ENCODE measurements at regions not wholly inside any gene's neighbourhood (a gene's known extent, or its start where the extent isn't known, plus 50 kb on each side); places are given as distances from the start of the nearest gene placed in this dataset.
"Not testable (repeated sequence)": the region's sequence is repeated elsewhere in the genome, so short reads cannot be mapped to it uniquely, and the experiment has no call there.

DNA sequence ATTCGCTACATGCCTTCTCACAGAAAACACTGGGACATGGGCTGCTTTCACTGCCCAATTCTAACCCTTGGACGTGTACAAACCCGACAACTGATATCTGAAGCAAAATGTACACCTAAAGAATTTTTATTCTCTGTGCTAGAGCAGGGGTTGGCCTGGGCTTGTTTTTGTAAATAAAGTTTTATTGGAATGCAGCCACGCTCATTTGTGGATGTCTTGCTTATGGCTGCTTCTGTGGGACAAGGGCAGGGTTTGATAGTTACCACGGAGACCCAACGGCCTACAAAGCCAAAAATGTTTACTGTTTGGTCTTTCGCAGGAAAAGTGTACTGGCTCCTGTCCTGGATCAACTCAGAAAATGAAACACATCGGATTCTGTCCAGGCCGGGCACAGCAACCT is 58.1 kb upstream of the APCDD1L start:
- H3K36me3 Mint-ChIP-seq: no peaks in the 10 kb centered on the region
- Histone ChIP-seq H3K79me2 (ENCODE audit: insufficient read depth, low read length) (no peaks in the 10 kb centered on the region), H3K4me1 (ENCODE audit: control insufficient read depth in 1 of 2, insufficient read depth in 2 of 2, low read length in 2 of 2) (no peaks in the 10 kb centered on the region), H3K27ac (ENCODE audit: low read depth in 1 of 2, low read length in 2 of 2) (no peak overlapping the region), H3K27me3 (ENCODE audit: control insufficient read depth in 2 of 2, insufficient read depth in 2 of 2, low read length in 2 of 2) (no peaks in the 10 kb centered on the region), H2AFZ (ENCODE audit: insufficient read depth, low read depth, low read length, poor library complexity, severe bottlenecking) (no peak overlapping the region), H3K4me2 (replicated peaks; ENCODE audit: extremely low read depth, low read length, poor library complexity, severe bottlenecking) (no peak overlapping the region), H3K36me3 (replicated peaks in 1 of 2; ENCODE audit: control insufficient read depth in 1 of 2, insufficient read depth in 2 of 2, low read length in 2 of 2) (no peaks in the 10 kb centered on the region), H3K4me3 (replicated peaks in 1 of 3; ENCODE audit: low read depth in 2 of 3, low read length in 3 of 3) (no peak overlapping the region), H4K20me1 (ENCODE audit: insufficient read depth, low read length) (no peaks in the 10 kb centered on the region), H3K9me3 (replicated peaks in 1 of 2; ENCODE audit: control insufficient read depth in 1 of 2, insufficient read depth in 1 of 2, low read length in 2 of 2) (no peaks in the 10 kb centered on the region), H3K9ac (ENCODE audit: insufficient read depth, low read length, poor library complexity, severe bottlenecking) (no peak overlapping the region)
- H3K9me3 Mint-ChIP-seq: peaks cover 0 to 3% (median 0%) of the 10 kb centered on the region in 7 donors
- intact Hi-C loops (cut with micrococcal nuclease): no loop called here
- H3K4me1 Mint-ChIP-seq: peaks cover 4% of the 10 kb centered on the region
- TF ChIP-seq, protein P1, sequence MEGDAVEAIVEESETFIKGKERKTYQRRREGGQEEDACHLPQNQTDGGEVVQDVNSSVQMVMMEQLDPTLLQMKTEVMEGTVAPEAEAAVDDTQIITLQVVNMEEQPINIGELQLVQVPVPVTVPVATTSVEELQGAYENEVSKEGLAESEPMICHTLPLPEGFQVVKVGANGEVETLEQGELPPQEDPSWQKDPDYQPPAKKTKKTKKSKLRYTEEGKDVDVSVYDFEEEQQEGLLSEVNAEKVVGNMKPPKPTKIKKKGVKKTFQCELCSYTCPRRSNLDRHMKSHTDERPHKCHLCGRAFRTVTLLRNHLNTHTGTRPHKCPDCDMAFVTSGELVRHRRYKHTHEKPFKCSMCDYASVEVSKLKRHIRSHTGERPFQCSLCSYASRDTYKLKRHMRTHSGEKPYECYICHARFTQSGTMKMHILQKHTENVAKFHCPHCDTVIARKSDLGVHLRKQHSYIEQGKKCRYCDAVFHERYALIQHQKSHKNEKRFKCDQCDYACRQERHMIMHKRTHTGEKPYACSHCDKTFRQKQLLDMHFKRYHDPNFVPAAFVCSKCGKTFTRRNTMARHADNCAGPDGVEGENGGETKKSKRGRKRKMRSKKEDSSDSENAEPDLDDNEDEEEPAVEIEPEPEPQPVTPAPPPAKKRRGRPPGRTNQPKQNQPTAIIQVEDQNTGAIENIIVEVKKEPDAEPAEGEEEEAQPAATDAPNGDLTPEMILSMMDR (IDR thresholded peaks at IDR 0.05): no peak
- 84% methylated on average over 6 of the region's 9 CpGs for WGBS (ENCODE audit: insufficient coverage)
- H3K27ac Mint-ChIP-seq: no peak overlapping the region
- H3K4me3 Mint-ChIP-seq: no peak overlapping the region
- peaks cover 1 to 14% (median 11%) of the 10 kb centered on the region in 3 donors for H3K27me3 Mint-ChIP-seq (ENCODE audit: low read depth in 3 of 3)
- no peak for DNase-seq

DNA sequence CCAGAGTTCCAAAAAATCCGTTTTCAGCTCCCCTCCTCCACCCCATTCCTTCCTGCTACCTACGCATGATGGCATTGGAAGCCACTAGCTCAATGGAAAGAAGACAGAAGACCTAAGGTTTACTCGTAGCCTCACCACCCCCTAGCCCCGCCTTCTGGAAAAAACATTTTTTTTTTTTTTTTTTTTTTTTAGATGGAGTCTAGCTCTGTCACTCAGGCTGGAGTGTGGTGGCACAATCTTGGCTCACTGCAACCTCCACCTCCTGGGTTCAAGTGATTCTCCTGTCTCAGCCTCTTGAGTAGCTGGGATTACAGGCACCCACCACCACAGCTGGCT is 57.2 kb upstream of the APCDD1L start:
- H3K4me1 ChIP-seq (ENCODE audit: control insufficient read depth in 1 of 2, insufficient read depth in 2 of 2, low read length in 2 of 2); H3K27ac ChIP-seq (ENCODE audit: low read depth in 1 of 2, low read length in 2 of 2); H3K4me1 Mint-ChIP-seq; H3K9ac ChIP-seq (ENCODE audit: insufficient read depth, low read length, poor library complexity, severe bottlenecking); H3K27me3 ChIP-seq (ENCODE audit: control insufficient read depth in 2 of 2, insufficient read depth in 2 of 2, low read length in 2 of 2); H3K36me3 Mint-ChIP-seq; H3K4me3 ChIP-seq (replicated peaks in 1 of 3; ENCODE audit: low read depth in 2 of 3, low read length in 3 of 3); intact Hi-C loops (cut with micrococcal nuclease); H3K27ac Mint-ChIP-seq; H3K4me3 Mint-ChIP-seq; DNase-seq; H2AFZ ChIP-seq (ENCODE audit: insufficient read depth, low read depth, low read length, poor library complexity, severe bottlenecking); H3K9me3 ChIP-seq (replicated peaks in 1 of 2; ENCODE audit: control insufficient read depth in 1 of 2, insufficient read depth in 1 of 2, low read length in 2 of 2); H3K36me3 ChIP-seq (replicated peaks in 1 of 2; ENCODE audit: control insufficient read depth in 1 of 2, insufficient read depth in 2 of 2, low read length in 2 of 2); H4K20me1 ChIP-seq (ENCODE audit: insufficient read depth, low read length); H3K4me2 ChIP-seq (replicated peaks; ENCODE audit: extremely low read depth, low read length, poor library complexity, severe bottlenecking); H3K79me2 ChIP-seq (ENCODE audit: insufficient read depth, low read length); H3K9me3 Mint-ChIP-seq: not testable (repeated sequence)
- WGBS (ENCODE audit: insufficient coverage): 85% methylated on average over 2 of the region's 4 CpGs
- peaks cover 1 to 14% (median 13%) of the 10 kb centered on the region in 3 donors for H3K27me3 Mint-ChIP-seq (ENCODE audit: low read depth in 3 of 3)
